ENCODE measurements at regions not wholly inside any gene's neighbourhood (a gene's known extent, or its start where the extent isn't known, plus 50 kb on each side); places are given as distances from the start of the nearest gene placed in this dataset.
"Not testable (repeated sequence)": the region's sequence is repeated elsewhere in the genome, so short reads cannot be mapped to it uniquely, and the experiment has no call there.

DNA sequence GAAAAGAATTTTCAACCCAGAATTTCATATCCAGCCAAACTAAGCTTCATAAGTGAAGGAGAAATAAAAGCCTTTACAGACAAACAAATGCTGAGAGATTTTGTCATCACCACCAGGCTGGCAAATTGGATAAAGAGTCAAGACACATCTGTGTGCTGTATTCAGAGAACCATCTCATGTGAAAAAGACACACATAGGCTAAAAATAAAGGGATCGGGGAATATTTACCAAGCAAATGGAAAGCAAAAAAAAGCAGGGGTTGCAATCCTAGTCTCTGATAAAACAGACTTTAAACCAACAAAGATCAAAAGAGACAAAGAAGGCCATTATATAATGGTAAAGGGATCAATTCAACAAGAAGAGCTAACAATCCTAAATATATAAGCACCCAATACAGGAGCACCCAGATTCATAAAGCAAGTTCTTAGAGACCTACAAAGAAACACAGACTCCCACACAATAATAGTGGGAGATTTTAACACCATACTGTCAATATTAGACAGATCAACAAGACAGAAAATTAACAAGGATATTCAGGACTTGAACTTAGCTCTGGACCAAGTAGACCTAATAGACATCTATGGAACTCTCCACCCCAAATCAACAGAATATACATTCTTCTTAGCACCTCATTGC, 55.9 kb upstream of the ACSM6 start:
- not testable (repeated sequence) for DNase-seq

DNA sequence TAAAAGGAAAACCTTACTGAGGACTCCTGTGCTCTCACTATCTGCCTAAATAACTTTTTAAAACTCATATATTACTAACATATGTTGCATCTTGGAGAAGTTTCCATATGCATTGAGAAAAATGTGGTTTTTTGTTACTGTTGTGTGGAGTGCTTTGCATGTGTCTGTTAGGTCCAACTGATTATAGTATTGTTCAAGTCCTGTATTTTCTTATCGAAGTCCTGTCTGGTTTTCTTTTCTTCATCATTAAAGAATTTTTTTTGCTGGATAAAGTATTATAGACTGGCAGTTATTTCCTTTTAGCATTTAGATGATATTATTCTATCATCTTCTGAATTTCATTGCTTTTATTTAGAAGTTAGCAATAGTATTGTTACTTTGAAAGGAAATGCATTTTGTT, 59.5 kb upstream of the ACSM6 start:
- DNase-seq = no peak

DNA sequence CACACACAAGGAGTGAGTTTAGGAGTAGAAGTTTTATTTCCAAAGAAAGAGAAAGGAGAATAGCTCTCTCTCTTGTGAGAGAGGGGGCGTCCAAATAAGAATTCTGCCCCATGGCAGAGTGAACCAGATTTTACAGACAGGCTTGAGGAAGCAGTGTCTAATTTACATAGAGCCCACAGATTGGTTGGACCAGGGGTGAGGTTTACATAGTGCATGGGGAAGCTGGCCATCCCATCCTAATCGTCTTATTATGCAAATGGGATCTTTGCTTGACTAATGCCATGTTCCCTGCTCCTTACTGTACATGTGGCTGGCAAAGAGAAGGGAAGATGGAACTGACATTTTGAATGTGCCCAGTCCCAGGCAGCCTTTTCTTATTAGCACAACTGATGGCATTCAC, 60.0 kb upstream of the ACSM6 start:
- DNase-seq = no peak

DNA sequence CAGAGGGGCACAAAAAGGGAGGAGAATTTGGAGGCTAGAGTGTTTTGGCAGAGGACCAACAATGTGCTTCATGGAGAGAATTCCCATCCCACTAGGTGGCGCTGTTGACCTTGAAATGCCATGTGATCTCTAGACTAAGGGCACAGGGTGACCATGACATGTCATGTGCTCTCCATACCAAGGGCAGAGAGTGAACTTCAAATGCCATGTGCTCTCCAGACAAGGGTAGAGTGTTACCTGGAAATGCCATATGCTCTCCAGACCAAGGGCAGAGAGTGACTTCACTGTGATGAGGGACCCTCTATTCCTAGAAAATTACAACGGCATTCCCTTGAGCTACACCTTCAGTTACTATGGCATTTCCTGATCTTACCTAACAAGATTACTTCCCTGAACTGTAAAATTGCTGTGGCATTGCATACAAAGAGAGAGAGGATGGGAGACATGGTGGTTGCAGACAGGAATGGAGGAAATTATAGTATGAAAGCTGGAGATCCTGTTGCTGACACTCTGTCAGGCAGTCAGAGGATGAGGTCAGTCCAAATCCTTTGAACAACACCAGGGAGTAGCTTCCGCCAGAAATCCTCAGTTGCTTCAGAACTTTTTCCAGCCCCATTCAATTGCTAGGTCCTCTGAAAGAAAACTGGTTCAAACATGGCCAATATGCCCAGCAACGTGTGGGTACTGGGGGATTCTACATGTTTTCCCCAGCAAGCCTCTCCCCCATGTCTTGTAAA, 60.9 kb upstream of the ACSM6 start:
- DNase-seq = peak; percentile 27 to 48

DNA sequence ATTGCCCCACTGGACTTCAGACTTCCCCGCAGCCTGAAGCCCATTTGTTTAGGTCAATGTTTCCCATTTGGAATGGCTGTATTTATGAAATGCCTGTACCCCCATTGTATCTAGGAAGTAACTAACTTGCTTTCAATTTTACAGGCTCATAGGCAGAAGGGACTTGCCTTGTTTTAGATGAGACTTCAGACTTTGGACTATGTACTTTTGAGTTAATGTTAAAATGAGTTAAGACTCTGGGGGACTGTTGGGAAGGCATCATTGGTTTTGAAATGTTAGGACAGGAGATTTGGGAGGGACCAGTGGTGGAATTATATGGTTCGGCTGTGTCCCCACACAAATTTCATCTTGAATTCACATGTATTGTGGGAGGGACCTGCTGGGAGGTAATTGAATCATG, 61.1 kb upstream of the CYP2C8 start:
- DNase-seq = not testable (repeated sequence)

DNA sequence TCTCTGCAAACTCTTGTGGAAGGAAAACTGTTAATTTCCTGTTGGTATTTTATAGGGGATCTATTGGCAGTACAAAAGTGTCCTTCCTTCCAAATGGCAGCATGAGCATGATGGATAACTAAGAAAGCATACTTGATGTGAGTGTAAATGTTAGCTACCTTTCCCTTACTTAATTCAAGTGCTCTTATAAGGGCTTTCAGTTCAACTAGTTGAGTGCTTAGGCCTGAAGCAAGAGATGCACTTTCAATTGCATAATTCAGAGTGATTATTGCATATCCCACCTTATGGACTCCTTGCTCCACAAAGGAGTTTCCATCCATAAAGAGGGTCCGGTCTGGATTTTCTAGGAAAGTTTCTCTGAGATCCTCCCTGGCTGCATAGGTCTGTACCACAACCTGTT, 56.3 kb upstream of the CYP2C8 start:
- no peak for DNase-seq

DNA sequence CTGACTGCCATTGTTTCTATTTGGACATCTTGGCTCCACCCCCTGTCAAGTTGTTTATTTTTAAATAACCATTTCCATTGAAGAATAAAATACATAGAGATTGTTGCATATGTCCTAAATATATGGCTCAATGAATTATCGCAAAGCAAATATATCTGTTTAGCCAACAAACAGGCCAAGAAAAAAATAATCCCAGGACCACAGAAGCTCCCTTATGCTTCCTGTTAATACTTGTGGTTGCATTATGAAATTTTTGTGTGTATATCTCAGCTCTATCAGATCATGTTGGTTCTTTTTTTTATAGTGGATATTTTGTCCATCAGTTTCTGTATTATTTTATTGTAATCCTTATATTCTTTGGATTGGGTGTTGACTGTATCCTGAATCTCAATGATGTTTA, 53.4 kb upstream of the CYP2C8 start:
- no peak for DNase-seq

DNA sequence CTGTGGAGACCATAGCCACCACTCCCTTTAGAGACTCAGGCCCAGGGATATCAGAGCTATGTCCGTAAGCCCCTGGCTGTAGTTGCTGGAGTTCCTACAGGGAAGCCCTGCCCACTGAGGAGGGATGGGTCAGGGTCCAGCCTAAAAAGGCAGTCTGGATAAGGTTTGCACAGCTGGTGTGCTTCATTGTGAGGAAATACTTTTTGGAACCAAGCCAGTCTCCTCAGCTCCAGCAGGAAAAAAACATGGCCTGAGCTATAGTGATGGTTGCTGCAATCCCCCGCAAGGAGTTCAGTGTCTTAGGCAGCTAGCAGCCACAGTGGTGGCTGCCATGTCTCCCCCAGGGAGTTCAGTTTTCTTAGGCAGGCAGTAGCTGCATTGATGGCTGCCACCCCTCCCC, 52.6 kb upstream of the CYP2C8 start:
- DNase-seq = no peak

Data from NCI-H1930 (cell line).